Caco-2 (cell line): ENCODE measurements at regions not wholly inside any gene's neighbourhood (a gene's known extent, or its start where the extent isn't known, plus 50 kb on each side); places are given as distances from the start of the nearest gene placed in this dataset.

Source experiments
- BruUV-seq: library from RNA; stranded (reverse); fragments of 400-500 nt; replicated peaks from 2 replicates; lab custom pipeline; 2021; lab: Mats Ljungman, UMichigan
- CTCF ChIA-PET: fragments of 300-600 bp; sonication (Branson Sonifier 250); formaldehyde crosslinking; loops from one replicate; lab custom pipeline; 2022; ENCODE audit warnings: antibody characterized with exemption; lab: Charles Lee
- POLR2A ChIA-PET: fragments of 300-600 bp; sonication (Branson Sonifier 250); formaldehyde crosslinking; loops from one replicate; lab custom pipeline; 2022; ENCODE audit warnings: antibody characterized with exemption; lab: Charles Lee
- DNase-seq, 2 experiments: peaks; one replicate each; pipeline versions ENCODE4 v3.0.0 to v3.0.0-alpha.2; 2020 to 2022
- H3K27me3 ChIP-seq: replicated peaks from 2 replicates; pipeline ENCODE4 v1.6.0; 2011; ENCODE audit warnings: low read length; ENCODE audit not compliant: control insufficient read depth, insufficient read depth
- H3K36me3 ChIP-seq: 2 replicates; pipeline ENCODE4 v1.5.1; 2011; ENCODE audit warnings: low read length; ENCODE audit not compliant: control insufficient read depth, insufficient read depth
- H3K4me1 ChIP-seq: fragments of 250-450 bp; sonication (Bioruptor Pico); 2 replicates; pipeline ENCODE4 v1.5.1; 2020; ENCODE audit warnings: mild to moderate bottlenecking
- H3K4me3 ChIP-seq: 2 replicates; pipeline ENCODE4 v1.5.1; 2011; ENCODE audit warnings: low read depth, mild to moderate bottlenecking, control low read depth, low read length
- H3K9me3 ChIP-seq: fragments of 250-450 bp; sonication (Bioruptor Pico); 2 replicates; pipeline ENCODE4 v1.5.1; 2020; ENCODE audit warnings: mild to moderate bottlenecking, moderate library complexity
- H3K27ac Mint-ChIP-seq: one replicate; pipeline ENCODE4 v1.8.0; 2022; ENCODE audit warnings: mixed read lengths; ENCODE audit not compliant: unreplicated experiment
- H3K27me3 Mint-ChIP-seq: one replicate; pipeline ENCODE4 v1.8.0; 2022; ENCODE audit warnings: mixed read lengths; ENCODE audit not compliant: insufficient read depth, unreplicated experiment
- H3K36me3 Mint-ChIP-seq: one replicate; pipeline ENCODE4 v1.8.0; 2022; ENCODE audit warnings: mild to moderate bottlenecking, mixed read lengths; ENCODE audit not compliant: insufficient read depth, unreplicated experiment
- H3K4me1 Mint-ChIP-seq: one replicate; pipeline ENCODE4 v1.8.0; 2022; ENCODE audit warnings: low read depth, mixed read lengths; ENCODE audit not compliant: unreplicated experiment
- H3K4me3 Mint-ChIP-seq: one replicate; pipeline ENCODE4 v1.8.0; 2022; ENCODE audit warnings: mild to moderate bottlenecking, moderate library complexity, mixed read lengths; ENCODE audit not compliant: unreplicated experiment
- H3K9me3 Mint-ChIP-seq: one replicate; pipeline ENCODE4 v1.8.0; 2022; ENCODE audit warnings: mixed read lengths; ENCODE audit not compliant: unreplicated experiment
- intact Hi-C: fragments of 100-400 bp; cut with micrococcal nuclease; formaldehyde crosslinking; loops from one replicate; pipeline ENCODE4 v1.10.0; 2022; ENCODE audit not compliant: unreplicated experiment
- TF ChIP-seq, protein P1 (sequence below), 2 experiments: fragments of 200-600 bp in 1 of 2; IDR thresholded peaks; 1 replicate in 1 of 2; 2 replicates in 1 of 2; pipeline versions ENCODE4 v1.5.1 to v1.8.0; 2011 to 2022; ENCODE audit warnings: antibody characterized with exemption in 1 of 2, control low read depth in 1 of 2, inconsistent platforms in 1 of 2, low read depth in 1 of 2, low read length in 1 of 2, mild to moderate bottlenecking in 1 of 2, moderate library complexity in 1 of 2; ENCODE audit not compliant: insufficient read depth in 1 of 2, severe bottlenecking in 1 of 2, unreplicated experiment in 1 of 2

DNA sequence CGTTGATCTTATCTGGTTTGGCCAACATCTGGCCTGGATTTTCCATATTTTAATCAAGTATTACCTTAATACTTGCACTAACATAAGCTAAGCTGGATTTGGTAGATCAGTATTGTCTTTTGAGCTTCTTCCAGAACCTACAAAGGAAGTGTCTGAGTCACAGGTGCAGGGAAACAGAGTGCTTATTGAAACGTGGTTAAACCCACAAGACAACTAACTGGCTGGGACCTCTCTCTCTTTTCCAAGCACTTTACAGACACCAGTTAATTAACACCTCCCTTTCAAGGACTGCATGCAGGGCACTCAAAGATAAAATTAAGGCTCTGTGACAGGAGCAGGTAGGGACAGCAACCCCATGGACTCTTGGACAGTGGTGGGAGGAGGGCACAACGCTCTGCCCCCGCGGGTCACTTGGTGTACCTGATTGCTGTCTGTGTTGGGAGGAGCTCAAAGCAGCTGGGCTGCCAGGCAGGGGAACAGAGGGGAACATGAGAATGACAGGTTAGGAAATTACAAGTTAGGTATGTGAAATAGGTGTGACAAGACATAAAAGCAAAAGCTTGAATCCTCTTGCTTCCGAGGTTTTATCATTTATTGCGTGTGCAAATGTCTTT lies 133.7 kb upstream of the MON1B start:
- no peak for DNase-seq
- BruUV-seq: no TSS peak
- ChIA-PET POLR2A (no interaction called here), CTCF (no interaction called here)
- peaks cover 6% of the 10 kb centered on the region; the same call in 1 of the 2 replicates for H3K9me3 ChIP-seq
- Mint-ChIP-seq H3K4me3 (no peak overlapping the region), H3K36me3 (no peaks in the 10 kb centered on the region), H3K9me3 (no peaks in the 10 kb centered on the region), H3K27ac (no peak overlapping the region), H3K27me3 (peaks cover 19% of the 10 kb centered on the region), H3K4me1 (no peaks in the 10 kb centered on the region)
- no peaks in the 10 kb centered on the region; the same call in 1 of the 2 replicates for H3K27me3 ChIP-seq
- H3K4me1 ChIP-seq: no peaks in the 10 kb centered on the region
- H3K36me3 ChIP-seq: no peaks in the 10 kb centered on the region
- no peak overlapping the region for H3K4me3 ChIP-seq
- intact Hi-C loops: no loop called here
- TF ChIP-seq, protein P1, sequence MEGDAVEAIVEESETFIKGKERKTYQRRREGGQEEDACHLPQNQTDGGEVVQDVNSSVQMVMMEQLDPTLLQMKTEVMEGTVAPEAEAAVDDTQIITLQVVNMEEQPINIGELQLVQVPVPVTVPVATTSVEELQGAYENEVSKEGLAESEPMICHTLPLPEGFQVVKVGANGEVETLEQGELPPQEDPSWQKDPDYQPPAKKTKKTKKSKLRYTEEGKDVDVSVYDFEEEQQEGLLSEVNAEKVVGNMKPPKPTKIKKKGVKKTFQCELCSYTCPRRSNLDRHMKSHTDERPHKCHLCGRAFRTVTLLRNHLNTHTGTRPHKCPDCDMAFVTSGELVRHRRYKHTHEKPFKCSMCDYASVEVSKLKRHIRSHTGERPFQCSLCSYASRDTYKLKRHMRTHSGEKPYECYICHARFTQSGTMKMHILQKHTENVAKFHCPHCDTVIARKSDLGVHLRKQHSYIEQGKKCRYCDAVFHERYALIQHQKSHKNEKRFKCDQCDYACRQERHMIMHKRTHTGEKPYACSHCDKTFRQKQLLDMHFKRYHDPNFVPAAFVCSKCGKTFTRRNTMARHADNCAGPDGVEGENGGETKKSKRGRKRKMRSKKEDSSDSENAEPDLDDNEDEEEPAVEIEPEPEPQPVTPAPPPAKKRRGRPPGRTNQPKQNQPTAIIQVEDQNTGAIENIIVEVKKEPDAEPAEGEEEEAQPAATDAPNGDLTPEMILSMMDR (IDR thresholded peaks at IDR 0.05; ENCODE audit: insufficient read depth in 1 of 2, low read depth in 1 of 2, low read length in 1 of 2, severe bottlenecking in 1 of 2, unreplicated experiment in 1 of 2): no peak

DNA sequence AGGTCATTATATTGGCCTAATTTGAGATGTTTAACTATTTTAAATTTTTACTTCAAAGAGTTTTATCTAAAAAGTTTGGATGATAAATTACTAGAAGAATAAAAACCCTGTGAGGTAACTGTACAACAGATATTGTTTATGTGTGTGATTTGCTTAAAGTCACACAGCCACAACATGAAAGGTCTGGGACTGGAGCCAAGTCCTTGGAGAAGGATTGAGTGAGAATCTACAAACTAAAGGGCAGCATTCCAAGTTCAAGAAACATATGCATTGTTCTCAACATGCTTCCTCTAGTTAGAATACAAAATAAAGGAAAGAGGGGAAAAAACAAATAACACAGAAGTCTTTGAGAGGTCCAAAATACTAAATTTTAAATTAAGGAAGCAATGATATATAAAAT lies 131.5 kb upstream of the MON1B start:
- H3K9me3 Mint-ChIP-seq: no peaks in the 10 kb centered on the region
- CTCF ChIA-PET: no interaction called here

DNA sequence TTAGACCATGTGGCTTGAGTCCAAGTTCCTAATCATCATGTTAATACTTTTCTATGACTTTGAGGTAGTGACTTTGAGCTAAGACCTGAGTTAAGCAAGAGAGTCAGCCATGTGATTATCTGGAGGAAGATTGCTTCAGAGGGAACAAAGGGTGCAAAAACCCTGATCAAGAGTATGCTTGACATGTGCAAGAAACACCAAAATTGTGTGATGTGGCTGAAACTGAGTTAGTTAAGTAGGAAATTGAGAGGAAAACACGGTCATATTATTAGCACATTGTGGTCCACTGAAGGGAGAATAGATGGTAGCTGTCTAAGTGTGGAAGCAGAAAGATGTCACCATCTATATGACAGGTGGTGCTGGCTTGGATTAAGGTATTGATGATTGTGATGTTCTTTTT lies 130.4 kb upstream of the MON1B start:
- H3K9me3 Mint-ChIP-seq: no peaks in the 10 kb centered on the region
- Histone ChIP-seq H3K27me3 (no peaks in the 10 kb centered on the region; the same call in 1 of the 2 replicates), H3K36me3 (no peaks in the 10 kb centered on the region), H3K9me3 (peaks cover 6% of the 10 kb centered on the region; the same call in 1 of the 2 replicates), H3K4me3 (no peak overlapping the region), H3K4me1 (no peaks in the 10 kb centered on the region)
- TF ChIP-seq, protein P1 (IDR thresholded peaks at IDR 0.05; ENCODE audit: insufficient read depth in 1 of 2, low read depth in 1 of 2, low read length in 1 of 2, severe bottlenecking in 1 of 2, unreplicated experiment in 1 of 2): no peak
- H3K27me3 Mint-ChIP-seq: peaks cover 11% of the 10 kb centered on the region
- ChIA-PET CTCF (no interaction called here), POLR2A (no interaction called here)
- DNase-seq: no peak
- no peak overlapping the region for H3K4me3 Mint-ChIP-seq
- H3K4me1 Mint-ChIP-seq: no peaks in the 10 kb centered on the region
- no TSS peak for BruUV-seq
- intact Hi-C loops: loop anchor here (10.0 kb wide), 1 partner anchor 114 kb away; no protein-coding TSS in a partner anchor
- H3K27ac Mint-ChIP-seq: no peak overlapping the region
- H3K36me3 Mint-ChIP-seq: no peaks in the 10 kb centered on the region

More for the DNA sequence above, 131.5 kb upstream of the MON1B start:
- Histone ChIP-seq H3K4me3 (no peak overlapping the region), H3K9me3 (peaks cover 6% of the 10 kb centered on the region; the same call in 1 of the 2 replicates), H3K27me3 (no peaks in the 10 kb centered on the region; the same call in 1 of the 2 replicates), H3K36me3 (no peaks in the 10 kb centered on the region), H3K4me1 (no peaks in the 10 kb centered on the region)
- DNase-seq: no peak
- POLR2A ChIA-PET: no interaction called here
- Mint-ChIP-seq H3K27ac (no peak overlapping the region), H3K4me3 (no peak overlapping the region), H3K27me3 (peaks cover 18% of the 10 kb centered on the region), H3K4me1 (no peaks in the 10 kb centered on the region), H3K36me3 (no peaks in the 10 kb centered on the region)
- intact Hi-C loops: no loop called here
- BruUV-seq: no TSS peak
- TF ChIP-seq, protein P1 (IDR thresholded peaks at IDR 0.05; ENCODE audit: insufficient read depth in 1 of 2, low read depth in 1 of 2, low read length in 1 of 2, severe bottlenecking in 1 of 2, unreplicated experiment in 1 of 2): no peak
